ENCODE measurements at regions not wholly inside any gene's neighbourhood (a gene's known extent, or its start where the extent isn't known, plus 50 kb on each side); places are given as distances from the start of the nearest gene placed in this dataset.

- DNase-seq (ENCODE audit: low spot score) (no peak), ATAC-seq (no peak)
- H3K27ac Mint-ChIP-seq, result no peak overlapping the region
- CTCF ChIA-PET, result no interaction called here
- POLR2A ChIA-PET, result interaction anchor here (0.6 kb wide), 1 partner anchor 561 kb away, joined by 5 read pairs; no protein-coding TSS in a partner anchor
- H3K36me3 Mint-ChIP-seq, result no peaks in the 10 kb centered on the region
- no peak overlapping the region for H3K4me3 Mint-ChIP-seq
- peaks cover 14% of the 10 kb centered on the region for H3K9me3 Mint-ChIP-seq
- no peaks in the 10 kb centered on the region for H3K27me3 Mint-ChIP-seq (ENCODE audit: low read depth)
- TF ChIP-seq ZNF232 (CRISPR knock-in tag; IDR thresholded peaks at IDR 0.05) (no peak), FOXP1 (CRISPR knock-in tag; IDR thresholded peaks at IDR 0.05; ENCODE audit: borderline replicate concordance) (no peak), ZSCAN18 (CRISPR knock-in tag; IDR thresholded peaks at IDR 0.05) (no peak), ZNF396 (CRISPR knock-in tag; IDR thresholded peaks at IDR 0.05; ENCODE audit: borderline replicate concordance) (no peak), ELF4 (CRISPR knock-in tag; IDR thresholded peaks at IDR 0.05; ENCODE audit: low read depth) (no peak), NFATC4 (CRISPR knock-in tag; IDR thresholded peaks at IDR 0.05) (no peak), ZNF138 (CRISPR knock-in tag; conservative IDR thresholded peaks at IDR 0.05) (no peak), JAZF1 (CRISPR knock-in tag; IDR thresholded peaks at IDR 0.05) (no peak), PRDM15 (CRISPR knock-in tag; IDR thresholded peaks at IDR 0.05) (no peak), CREB1 (CRISPR knock-in tag; IDR thresholded peaks at IDR 0.05) (no peak), KAT7 (CRISPR knock-in tag; IDR thresholded peaks at IDR 0.05; ENCODE audit: borderline replicate concordance) (no peak), EMX1 (CRISPR knock-in tag; IDR thresholded peaks at IDR 0.05) (no peak), FOXK1 (CRISPR knock-in tag; IDR thresholded peaks at IDR 0.05) (no peak), MXD4 (CRISPR knock-in tag; IDR thresholded peaks at IDR 0.05; ENCODE audit: borderline replicate concordance) (no peak)
- TF ChIP-seq, protein P1, sequence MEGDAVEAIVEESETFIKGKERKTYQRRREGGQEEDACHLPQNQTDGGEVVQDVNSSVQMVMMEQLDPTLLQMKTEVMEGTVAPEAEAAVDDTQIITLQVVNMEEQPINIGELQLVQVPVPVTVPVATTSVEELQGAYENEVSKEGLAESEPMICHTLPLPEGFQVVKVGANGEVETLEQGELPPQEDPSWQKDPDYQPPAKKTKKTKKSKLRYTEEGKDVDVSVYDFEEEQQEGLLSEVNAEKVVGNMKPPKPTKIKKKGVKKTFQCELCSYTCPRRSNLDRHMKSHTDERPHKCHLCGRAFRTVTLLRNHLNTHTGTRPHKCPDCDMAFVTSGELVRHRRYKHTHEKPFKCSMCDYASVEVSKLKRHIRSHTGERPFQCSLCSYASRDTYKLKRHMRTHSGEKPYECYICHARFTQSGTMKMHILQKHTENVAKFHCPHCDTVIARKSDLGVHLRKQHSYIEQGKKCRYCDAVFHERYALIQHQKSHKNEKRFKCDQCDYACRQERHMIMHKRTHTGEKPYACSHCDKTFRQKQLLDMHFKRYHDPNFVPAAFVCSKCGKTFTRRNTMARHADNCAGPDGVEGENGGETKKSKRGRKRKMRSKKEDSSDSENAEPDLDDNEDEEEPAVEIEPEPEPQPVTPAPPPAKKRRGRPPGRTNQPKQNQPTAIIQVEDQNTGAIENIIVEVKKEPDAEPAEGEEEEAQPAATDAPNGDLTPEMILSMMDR (IDR thresholded peaks at IDR 0.05), result no peak
- TF ChIP-seq, protein P2, sequence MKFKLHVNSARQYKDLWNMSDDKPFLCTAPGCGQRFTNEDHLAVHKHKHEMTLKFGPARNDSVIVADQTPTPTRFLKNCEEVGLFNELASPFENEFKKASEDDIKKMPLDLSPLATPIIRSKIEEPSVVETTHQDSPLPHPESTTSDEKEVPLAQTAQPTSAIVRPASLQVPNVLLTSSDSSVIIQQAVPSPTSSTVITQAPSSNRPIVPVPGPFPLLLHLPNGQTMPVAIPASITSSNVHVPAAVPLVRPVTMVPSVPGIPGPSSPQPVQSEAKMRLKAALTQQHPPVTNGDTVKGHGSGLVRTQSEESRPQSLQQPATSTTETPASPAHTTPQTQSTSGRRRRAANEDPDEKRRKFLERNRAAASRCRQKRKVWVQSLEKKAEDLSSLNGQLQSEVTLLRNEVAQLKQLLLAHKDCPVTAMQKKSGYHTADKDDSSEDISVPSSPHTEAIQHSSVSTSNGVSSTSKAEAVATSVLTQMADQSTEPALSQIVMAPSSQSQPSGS (CRISPR knock-in tag; IDR thresholded peaks at IDR 0.05; ENCODE audit: borderline replicate concordance, low read depth), result no peak
- H3K4me1 Mint-ChIP-seq, result 0 out of 2 replicates have a peak, but pooled peaks cover 2% of the 10 kb centered on the region
Measured at GRCh38 chr2:220871909-220872308, 700.2 kb downstream of the EPHA4 start.

DNA sequence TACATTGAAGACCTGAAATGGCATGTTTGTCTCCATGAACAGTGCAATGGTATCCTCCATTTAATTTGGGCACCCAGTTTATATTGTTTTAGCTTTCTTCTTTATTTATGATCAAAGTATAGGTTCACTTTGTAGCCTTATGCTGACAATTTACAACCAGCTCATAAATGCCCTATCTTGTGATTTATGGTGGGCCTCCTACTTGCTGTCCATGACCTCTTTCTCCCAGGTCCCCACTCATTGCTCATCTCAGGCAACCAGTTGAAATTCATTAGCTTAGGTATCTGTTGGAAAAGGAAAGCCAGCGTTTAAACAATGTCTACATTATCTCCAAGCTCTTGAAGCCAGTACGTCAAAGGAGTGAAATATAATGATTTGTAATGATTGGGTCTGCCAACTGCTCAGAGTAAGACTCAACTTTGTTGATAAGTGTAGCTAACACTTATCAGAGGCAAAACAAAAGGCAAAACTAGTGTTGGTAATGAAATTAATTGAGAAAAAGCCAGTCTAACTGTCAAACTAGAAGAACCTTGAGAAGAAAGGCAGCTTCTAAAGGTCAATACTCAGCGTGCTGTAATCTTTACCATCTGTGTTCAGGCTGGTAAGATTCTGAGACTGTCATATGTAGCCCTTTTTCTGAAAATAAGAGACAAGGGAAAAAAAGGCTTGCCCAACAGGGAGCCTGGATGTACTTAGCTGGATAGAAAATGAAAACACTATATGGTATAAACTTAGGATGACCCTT lies 695.9 kb downstream of the EPHA4 start:
- TF ChIP-seq FOXJ3 (CRISPR knock-in tag; IDR thresholded peaks at IDR 0.05; ENCODE audit: borderline replicate concordance) (no peak), RORB (CRISPR knock-in tag; IDR thresholded peaks at IDR 0.05) (no peak), JAZF1 (CRISPR knock-in tag; IDR thresholded peaks at IDR 0.05) (no peak), ZNF317 (CRISPR knock-in tag; IDR thresholded peaks at IDR 0.05; ENCODE audit: borderline replicate concordance, low read depth) (no peak), TEAD1 (CRISPR knock-in tag; IDR thresholded peaks at IDR 0.05) (no peak), NR2C2 (CRISPR knock-in tag; IDR thresholded peaks at IDR 0.05) (no peak), MYBL2 (CRISPR knock-in tag; IDR thresholded peaks at IDR 0.05) (no peak), PRDM15 (CRISPR knock-in tag; IDR thresholded peaks at IDR 0.05) (no peak)
- Mint-ChIP-seq H3K27me3 (ENCODE audit: low read depth) (no peaks in the 10 kb centered on the region), H3K27ac (no peak overlapping the region), H3K36me3 (no peaks in the 10 kb centered on the region), H3K4me3 (no peak overlapping the region), H3K9me3 (peaks cover 5% of the 10 kb centered on the region), H3K4me1 (0 out of 2 replicates have a peak, but pooled peaks cover 2% of the 10 kb centered on the region)
- ATAC-seq (no peak), DNase-seq (ENCODE audit: low spot score) (no peak)
- ChIA-PET POLR2A (no interaction called here), CTCF (no interaction called here)

All from WTC11 (cell line).